ENCODE measurements at regions not wholly inside any gene's neighbourhood (a gene's known extent, or its start where the extent isn't known, plus 50 kb on each side); places are given as distances from the start of the nearest gene placed in this dataset.
"Not testable (repeated sequence)": the region's sequence is repeated elsewhere in the genome, so short reads cannot be mapped to it uniquely, and the experiment has no call there.

DNA sequence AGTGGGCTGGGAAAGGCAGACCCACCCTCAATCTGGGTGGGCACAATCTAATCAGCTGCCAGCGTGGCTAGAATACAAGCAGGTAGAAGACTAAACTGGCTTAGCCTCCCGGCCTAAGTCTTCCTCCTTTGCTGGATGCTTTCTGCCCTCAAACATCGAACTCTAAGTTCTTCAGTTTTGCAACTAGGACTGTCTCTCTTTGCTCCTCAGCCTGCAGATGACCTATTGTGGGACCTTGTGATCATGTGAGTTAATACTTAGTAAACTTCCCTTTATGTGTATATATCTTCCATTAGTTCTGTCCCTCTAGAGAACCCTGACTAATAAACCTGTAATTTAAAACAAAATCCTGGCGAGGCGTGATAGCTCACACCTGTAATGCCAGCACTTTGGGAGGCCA, 51.8 kb upstream of the SLC39A8 start:
- DNase-seq, result not testable (repeated sequence)

DNA sequence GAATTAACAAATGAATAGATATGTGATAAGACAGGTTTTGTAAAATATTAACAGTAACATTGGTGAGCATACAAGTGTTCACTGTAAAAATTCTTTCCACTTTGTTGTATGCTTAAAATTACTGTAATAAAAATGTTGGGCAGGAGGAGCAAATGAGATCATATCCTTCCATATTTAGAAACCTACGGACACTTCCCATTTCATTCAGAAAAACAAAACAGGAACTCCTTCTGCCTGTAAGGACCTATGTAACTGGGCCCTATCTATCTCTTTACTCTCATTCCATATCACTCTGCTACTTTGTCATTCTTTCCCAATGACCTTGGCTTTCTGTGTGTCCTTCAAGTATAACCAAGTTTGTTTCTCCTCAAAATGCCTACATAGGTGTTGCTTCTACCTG, 53.7 kb upstream of the SLC39A8 start:
- DNase-seq, result no peak

DNA sequence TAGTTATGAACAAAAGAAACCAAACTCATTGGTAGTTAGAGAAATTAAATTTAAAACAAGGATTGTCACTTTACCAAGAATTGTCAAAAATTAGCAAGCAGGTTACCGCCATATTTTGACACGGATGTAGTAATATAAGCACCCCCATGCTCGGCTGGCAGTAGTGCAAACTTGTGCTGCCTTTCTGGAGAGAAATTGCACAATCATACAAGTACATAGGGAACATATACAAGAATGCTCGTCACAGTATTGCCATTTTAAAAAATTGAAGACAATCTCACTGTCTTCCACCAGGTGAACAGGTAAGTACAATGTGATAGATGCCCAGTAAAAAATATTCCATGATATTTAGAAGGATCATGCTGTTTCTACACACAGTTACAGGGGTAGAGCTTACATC, 55.6 kb upstream of the SLC39A8 start:
- DNase-seq, result no peak

- DNase-seq, result no peak
Observed at GRCh38 chr4:102402223-102402622, 56.9 kb upstream of the SLC39A8 start.

- no peak for DNase-seq
Observed at GRCh38 chr4:102403116-102403515, 57.8 kb upstream of the SLC39A8 start.

DNA sequence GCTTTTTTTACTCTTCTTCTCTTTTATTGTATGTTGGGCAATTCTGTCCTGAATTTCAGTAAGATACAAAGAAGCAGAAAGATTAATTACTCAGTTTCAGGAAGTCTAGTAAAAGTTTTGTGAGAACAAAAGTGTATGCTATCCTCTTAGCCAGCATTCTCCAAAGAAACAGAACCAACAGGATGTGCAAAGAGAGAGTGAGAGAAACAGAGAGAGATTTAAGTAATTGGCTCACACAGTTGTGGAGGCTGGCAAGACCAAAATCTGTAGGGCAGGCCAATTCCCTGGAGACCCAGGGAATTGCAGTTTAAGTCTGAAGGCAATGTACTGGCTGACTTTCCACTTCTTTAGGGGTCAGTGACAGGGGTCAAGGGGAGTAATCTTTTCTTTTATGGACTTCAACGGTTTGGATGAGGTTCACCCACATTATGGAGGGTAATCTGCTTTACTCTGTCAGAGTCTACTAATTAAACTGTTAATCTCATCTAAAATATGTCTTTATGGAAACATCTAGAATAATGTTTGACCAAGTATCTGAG, 59.2 kb upstream of the SLC39A8 start:
- DNase-seq, result no peak

DNA sequence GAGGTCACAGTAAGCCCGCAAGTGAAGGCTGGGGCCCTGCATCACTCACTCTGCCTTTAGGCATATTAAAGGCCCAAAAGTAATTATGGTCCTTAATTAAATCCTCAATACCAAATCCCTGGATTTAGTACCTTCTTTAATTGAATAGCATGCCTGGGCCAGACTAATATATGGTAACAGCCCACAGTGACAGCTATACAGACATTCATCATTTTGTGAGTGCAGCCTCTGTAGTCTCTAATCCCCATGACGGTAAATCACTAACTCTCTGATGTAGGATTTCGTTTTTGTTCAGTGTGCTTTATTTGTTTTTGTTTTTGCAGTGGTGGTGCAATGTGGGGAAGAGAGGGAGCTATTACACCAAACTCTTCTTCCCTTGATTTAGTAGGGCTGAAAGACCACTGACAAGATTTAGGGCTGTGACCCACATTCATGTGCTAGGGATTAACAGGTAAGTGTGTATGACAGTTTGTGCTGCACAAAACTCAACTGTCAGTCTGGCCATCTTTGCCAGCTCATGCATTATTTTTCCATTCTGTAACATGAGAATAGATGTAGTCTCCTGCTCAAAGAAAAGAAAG, 60.6 kb upstream of the SLC39A8 start:
- no peak for DNase-seq

- DNase-seq, result not testable (repeated sequence)
Observed at GRCh38 chr4:102410884-102411283, 65.6 kb upstream of the SLC39A8 start.

GRCh38 chr4:102411408-102411807, 66.1 kb upstream of the SLC39A8 start:
- DNase-seq, result no peak

GRCh38 chr4:102416765-102417164, 71.5 kb upstream of the SLC39A8 start:
- no peak for DNase-seq

DNA sequence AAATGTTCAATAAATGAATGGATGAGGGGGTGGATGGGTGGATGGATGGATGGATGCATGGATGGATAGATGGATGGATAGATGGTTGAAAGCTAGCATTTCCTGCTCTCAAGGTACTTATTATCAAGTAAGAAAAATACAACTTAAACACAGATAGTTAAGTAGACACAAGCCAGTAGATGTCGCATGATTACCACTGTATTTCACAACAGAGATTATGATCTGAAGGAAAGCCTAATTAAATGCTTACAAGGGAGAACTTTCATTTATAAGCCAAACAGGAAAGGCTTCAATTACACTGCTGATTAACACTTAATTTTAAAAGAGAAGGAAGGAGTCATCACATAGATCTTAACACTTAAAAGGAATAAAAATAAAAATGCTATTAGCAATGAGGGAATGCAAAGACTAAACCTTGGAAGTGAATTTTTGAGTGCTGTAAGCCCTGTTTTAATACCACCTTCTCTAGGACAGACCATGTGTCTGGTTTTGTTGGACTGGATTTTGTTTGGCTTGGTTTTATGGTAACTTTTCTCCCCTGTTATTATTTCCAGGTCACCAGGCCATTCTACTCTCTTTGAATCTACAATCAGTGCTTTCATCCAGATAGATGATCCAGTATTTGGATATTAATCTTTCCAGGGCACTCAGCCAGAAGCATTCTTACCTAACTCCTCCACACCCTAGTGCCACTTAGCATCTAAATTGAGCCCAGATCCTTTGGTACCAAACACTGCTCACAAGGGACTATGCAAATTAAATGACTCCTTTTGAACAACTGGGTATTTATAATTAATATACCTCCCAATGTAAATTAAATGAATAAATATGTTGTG, 75.5 kb upstream of the SLC39A8 start:
- DNase-seq, result no peak

DNA sequence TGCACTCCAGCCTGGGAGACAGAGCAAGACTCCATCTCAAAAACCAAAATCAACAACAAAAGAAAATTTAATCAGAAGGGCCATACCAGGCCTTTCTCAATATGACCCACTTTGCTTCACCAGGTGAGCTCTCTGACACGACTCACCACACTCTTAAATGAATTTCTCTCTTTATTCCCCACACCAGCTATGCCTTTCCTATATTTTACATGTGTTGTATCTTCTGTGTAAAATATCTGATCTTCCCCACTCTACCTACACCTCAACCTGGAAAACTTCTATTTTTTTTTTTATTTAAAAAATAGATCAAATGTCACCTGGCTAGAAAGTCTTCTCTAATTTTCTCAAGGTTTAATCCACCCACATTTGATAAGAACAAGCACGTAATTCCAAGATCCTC, 77.6 kb upstream of the SLC39A8 start:
- no peak for DNase-seq

DNA sequence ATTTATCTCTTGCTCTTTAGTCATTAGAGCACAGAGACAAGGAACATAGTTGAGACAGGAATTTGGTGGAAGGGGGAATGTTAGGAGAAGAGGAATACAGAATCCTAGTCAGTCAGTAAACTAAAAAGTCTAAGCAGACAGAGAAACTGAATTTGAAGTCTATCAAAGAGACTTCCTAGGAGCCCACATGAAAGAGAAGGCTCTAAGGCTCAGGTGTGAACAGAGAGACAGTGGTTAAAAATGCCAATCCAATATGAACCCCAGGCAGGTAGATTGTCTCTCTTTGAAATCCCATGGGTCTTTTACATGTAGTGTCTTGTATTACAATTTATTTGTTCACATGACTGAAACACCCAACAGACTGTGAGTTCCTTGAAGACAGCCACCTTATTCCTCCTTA, 77.8 kb upstream of the NFKB1 start:
- DNase-seq, result no peak

GRCh38 chr4:102427371-102427998, 73.7 kb upstream of the NFKB1 start:
- DNase-seq, result no peak

DNA sequence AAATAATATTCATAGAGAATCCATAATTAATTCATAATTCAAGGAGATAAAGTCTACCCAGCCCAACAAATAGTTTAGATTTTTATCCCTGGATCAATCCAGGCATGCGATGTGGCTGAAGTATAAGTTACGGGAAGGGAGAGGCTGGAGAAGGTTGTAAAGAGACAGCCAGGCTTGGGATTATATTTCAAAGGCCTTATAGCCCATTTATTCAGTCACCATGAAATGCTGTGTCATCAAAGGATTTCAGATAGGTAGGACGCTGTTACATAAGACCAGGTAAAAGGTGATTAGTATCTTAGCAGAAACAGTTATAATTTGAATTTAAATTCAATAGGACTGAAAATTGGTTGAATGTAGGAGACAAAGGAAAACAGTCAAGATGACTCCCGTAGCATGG, 73.0 kb upstream of the NFKB1 start:
- no peak for DNase-seq

- no peak for DNase-seq
Observed at GRCh38 chr4:102429553-102429952, 71.6 kb upstream of the NFKB1 start.

GRCh38 chr4:102430461-102430910, 70.7 kb upstream of the NFKB1 start:
- DNase-seq, result peak; percentile 32

DNA sequence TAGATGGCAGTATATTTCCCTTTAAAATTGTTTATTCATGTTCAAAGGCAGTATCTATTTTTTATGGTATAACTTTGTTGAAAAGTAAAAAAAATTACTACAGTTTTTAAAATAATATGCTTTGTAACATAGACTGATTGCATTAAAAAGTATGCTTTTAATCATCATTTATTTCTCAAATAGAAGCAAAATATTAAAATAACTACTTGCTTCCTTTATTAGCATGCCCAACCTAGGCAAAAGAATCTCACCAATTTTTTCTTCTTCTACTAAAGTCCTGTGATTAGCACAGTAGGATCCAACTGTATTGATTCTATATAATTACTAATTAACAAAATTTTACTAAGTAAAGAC, 69.6 kb upstream of the NFKB1 start:
- DNase-seq, result no peak

DNA sequence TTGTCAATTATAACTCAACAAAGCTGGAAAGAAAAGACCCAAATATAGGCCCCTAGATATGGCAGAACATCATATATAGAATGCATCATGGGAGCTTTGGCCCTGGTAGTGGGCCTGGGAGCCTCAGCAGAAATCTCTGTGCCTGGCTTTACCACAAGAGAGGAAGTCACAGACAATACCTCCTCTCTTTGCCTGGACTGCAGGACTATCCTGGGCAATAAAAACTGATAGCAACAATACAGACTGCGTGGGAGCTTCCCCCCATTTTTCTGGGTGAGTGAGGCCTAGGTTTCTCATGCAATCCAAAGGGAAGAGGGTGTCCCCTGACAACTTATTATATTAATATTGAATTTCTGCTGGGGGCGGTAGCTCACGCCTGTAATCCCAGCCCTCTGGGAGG, 64.0 kb upstream of the NFKB1 start:
- DNase-seq, result no peak

- no peak for DNase-seq
Observed at GRCh38 chr4:102438396-102439235, 62.5 kb upstream of the NFKB1 start.

DNA sequence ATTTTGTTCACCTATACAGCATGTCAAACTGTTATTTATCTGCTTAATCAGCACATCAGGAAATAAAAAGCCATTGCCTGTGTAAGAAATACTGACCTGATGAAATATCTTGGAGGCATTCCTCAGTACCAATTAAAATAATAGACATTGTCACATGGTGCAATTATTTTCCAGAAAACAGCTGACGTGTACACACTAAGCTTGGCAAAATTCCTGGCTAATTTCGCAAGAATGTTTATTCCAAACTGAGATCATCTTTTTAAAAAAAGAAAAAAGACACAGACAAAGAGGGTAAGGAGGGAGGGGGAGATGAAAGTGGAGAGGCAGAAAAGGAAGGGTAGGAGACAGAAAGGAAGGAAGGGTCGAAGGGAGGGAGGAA, 61.9 kb upstream of the NFKB1 start:
- DNase-seq, result peak; percentile 50

GRCh38 chr4:102439812-102440211, 61.3 kb upstream of the NFKB1 start:
- DNase-seq, result peak; percentile 14

DNA sequence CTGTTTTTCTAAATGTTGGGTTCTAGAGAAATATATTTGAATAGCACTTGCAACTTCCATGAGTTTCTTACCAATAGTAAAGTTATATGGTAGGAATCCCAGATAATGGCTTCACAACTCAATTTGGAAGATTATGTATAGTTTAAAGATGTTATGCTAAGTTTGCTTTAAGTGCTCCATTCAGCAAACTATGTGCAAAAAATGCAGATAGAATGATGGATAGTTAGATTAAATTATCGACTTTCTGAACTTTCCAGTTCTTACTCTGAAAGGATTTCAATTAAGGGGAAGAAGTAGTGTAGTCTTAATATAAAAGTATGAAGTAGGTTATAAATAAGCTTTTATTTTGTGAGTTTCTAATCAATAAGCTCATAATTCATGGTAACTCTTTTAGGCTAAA, 60.7 kb upstream of the NFKB1 start:
- DNase-seq, result no peak
